Neural cell (in vitro differentiated cells): ENCODE measurements at regions not wholly inside any gene's neighbourhood (a gene's known extent, or its start where the extent isn't known, plus 50 kb on each side); places are given as distances from the start of the nearest gene placed in this dataset.

Experiments used
- CTCF ChIP-seq: fragments of 450-650 bp; IDR thresholded peaks from 2 replicates; pipeline ENCODE4 v1.5.1; 2014; ENCODE audit warnings: antibody characterized with exemption, mild to moderate bottlenecking, moderate library complexity; ENCODE audit not compliant: poor library complexity, severe bottlenecking
- EZH2 ChIP-seq: fragments of 200-600, 300-800 bp; shearing (Covaris generic), sonication (generic); IDR thresholded peaks from 2 replicates; pipeline ENCODE4 v1.6.1; 2014; ENCODE audit warnings: antibody characterized with exemption, low read length, borderline replicate concordance, mild to moderate bottlenecking; ENCODE audit not compliant: insufficient read depth, poor library complexity, severe bottlenecking
- TAF1 ChIP-seq: IDR thresholded peaks from 2 replicates; pipeline ENCODE4 v1.6.1; 2012; ENCODE audit warnings: low read depth

DNA sequence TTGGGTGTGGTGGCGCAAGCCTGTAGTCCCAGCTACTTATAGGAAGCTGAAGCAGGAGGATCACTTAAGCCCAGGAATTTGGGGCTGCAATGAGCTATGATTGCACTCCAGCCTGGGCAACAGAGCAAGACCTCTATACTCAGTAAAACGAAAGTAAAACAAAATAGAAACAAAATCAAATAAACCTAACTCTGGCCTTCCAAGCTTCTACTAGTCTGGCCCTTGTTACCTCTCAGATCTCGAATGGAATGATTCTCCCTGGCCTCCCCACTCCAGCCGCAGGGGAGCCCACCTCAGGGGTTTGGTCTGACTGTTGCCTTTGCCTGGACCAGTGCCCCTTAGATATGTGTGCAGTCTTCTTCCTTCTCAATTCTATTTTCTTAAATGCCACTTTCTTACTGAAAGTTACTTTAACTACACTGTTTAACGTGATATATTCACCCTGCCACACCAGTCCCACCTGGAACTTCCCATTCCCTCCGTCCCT, 160.0 kb upstream of the GCFC2 start:
- TF ChIP-seq CTCF = no peak
- no peak for TF ChIP-seq TAF1
- TF ChIP-seq EZH2 = no peak
